ENCODE measurements at regions not wholly inside any gene's neighbourhood (a gene's known extent, or its start where the extent isn't known, plus 50 kb on each side); places are given as distances from the start of the nearest gene placed in this dataset.

- H3K27me3 Mint-ChIP-seq (ENCODE audit: insufficient read depth, low read depth), result no peaks in the 10 kb centered on the region
- peaks cover 11% of the 10 kb centered on the region for H3K4me1 Mint-ChIP-seq
- Histone ChIP-seq H3K27ac (no peak overlapping the region), H3K4me2 (no peak overlapping the region), H3F3A (ENCODE audit: low read depth) (no peaks in the 10 kb centered on the region), H3K9ac (no peak overlapping the region), H3K4me1 (peaks cover 2% of the 10 kb centered on the region), H2AFZ (replicated peaks) (no peak overlapping the region), H3K36me3 (no peaks in the 10 kb centered on the region), H3K27me3 (no peaks in the 10 kb centered on the region), H3K9me3 (ENCODE audit: low read depth) (no peaks in the 10 kb centered on the region), H3K4me3 (no peak overlapping the region), H3K79me2 (ENCODE audit: low read depth) (no peaks in the 10 kb centered on the region), H4K20me1 (ENCODE audit: low read depth) (no peaks in the 10 kb centered on the region)
- TF ChIP-seq EZH2 (IDR thresholded peaks at IDR 0.05), result no peak
- TF ChIP-seq CTCF (IDR thresholded peaks at IDR 0.05), result no peak
- DNase-seq (ENCODE audit: low spot score), result no peak
- peaks cover 2% of the 10 kb centered on the region for H3K36me3 Mint-ChIP-seq
- no peak overlapping the region for H3K27ac Mint-ChIP-seq
- no peak overlapping the region for H3K4me3 Mint-ChIP-seq
- no peaks in the 10 kb centered on the region for H3K9me3 Mint-ChIP-seq
These were observed 2110.3 kb upstream of the CELF4 start for GRCh38 chr18:39675906-39676305.

GRCh38 chr18:39675368-39675767 lies 2109.8 kb upstream of the CELF4 start:
- Mint-ChIP-seq H3K4me1 (peaks cover 7% of the 10 kb centered on the region), H3K36me3 (peaks cover 2% of the 10 kb centered on the region), H3K27me3 (ENCODE audit: insufficient read depth, low read depth) (no peaks in the 10 kb centered on the region), H3K4me3 (no peak overlapping the region), H3K27ac (no peak overlapping the region), H3K9me3 (no peaks in the 10 kb centered on the region)
- no peak for DNase-seq (ENCODE audit: low spot score)
- no peaks in the 10 kb centered on the region for H3K4me1 ChIP-seq
- no peaks in the 10 kb centered on the region for H4K20me1 ChIP-seq (ENCODE audit: low read depth)
- H3K27me3 ChIP-seq, result no peaks in the 10 kb centered on the region
- H3K4me3 ChIP-seq, result no peak overlapping the region
- no peaks in the 10 kb centered on the region for H3K9me3 ChIP-seq (ENCODE audit: low read depth)
- no peaks in the 10 kb centered on the region for H3K36me3 ChIP-seq
- H2AFZ ChIP-seq (replicated peaks), result no peak overlapping the region
- H3K27ac ChIP-seq, result no peak overlapping the region
- no peaks in the 10 kb centered on the region for H3K79me2 ChIP-seq (ENCODE audit: low read depth)
- no peaks in the 10 kb centered on the region for H3F3A ChIP-seq (ENCODE audit: low read depth)
- TF ChIP-seq CTCF (IDR thresholded peaks at IDR 0.05), result no peak
- TF ChIP-seq EZH2phosphoT487 (IDR thresholded peaks at IDR 0.05), result no peak
- TF ChIP-seq EZH2 (IDR thresholded peaks at IDR 0.05), result no peak
- H3K4me2 ChIP-seq, result no peak overlapping the region
- H3K9ac ChIP-seq, result no peak overlapping the region

GRCh38 chr18:39672171-39672570 lies 2106.6 kb upstream of the CELF4 start:
- Histone ChIP-seq H3K4me1 (no peaks in the 10 kb centered on the region), H3F3A (ENCODE audit: low read depth) (no peaks in the 10 kb centered on the region)
- DNase-seq (ENCODE audit: low spot score), result no peak

More at GRCh38 chr18:39672171-39672570, 2106.6 kb upstream of the CELF4 start:
- no peak overlapping the region for H3K27ac ChIP-seq
- Mint-ChIP-seq H3K36me3 (peaks cover 4% of the 10 kb centered on the region), H3K27ac (no peak overlapping the region), H3K4me3 (no peak overlapping the region), H3K27me3 (ENCODE audit: insufficient read depth, low read depth) (no peaks in the 10 kb centered on the region), H3K9me3 (peaks cover 2% of the 10 kb centered on the region), H3K4me1 (no peaks in the 10 kb centered on the region)
- H3K79me2 ChIP-seq (ENCODE audit: low read depth), result no peaks in the 10 kb centered on the region
- no peaks in the 10 kb centered on the region for H4K20me1 ChIP-seq (ENCODE audit: low read depth)
- no peak overlapping the region for H2AFZ ChIP-seq (replicated peaks)
- no peak overlapping the region for H3K9ac ChIP-seq
- H3K9me3 ChIP-seq (ENCODE audit: low read depth), result no peaks in the 10 kb centered on the region
- H3K36me3 ChIP-seq, result no peaks in the 10 kb centered on the region
- no peaks in the 10 kb centered on the region for H3K27me3 ChIP-seq
- H3K4me3 ChIP-seq, result no peak overlapping the region
- TF ChIP-seq CTCF (IDR thresholded peaks at IDR 0.05), result no peak
- TF ChIP-seq EZH2 (IDR thresholded peaks at IDR 0.05), result no peak
- TF ChIP-seq EZH2phosphoT487 (IDR thresholded peaks at IDR 0.05), result no peak
- no peak overlapping the region for H3K4me2 ChIP-seq
